Parathyroid adenoma (tissue), 2 donors: ENCODE measurements at regions not wholly inside any gene's neighbourhood (a gene's known extent, or its start where the extent isn't known, plus 50 kb on each side); places are given as distances from the start of the nearest gene placed in this dataset.

Experiments
- H2AFZ ChIP-seq: fragments of 300-600 bp; sonication (generic); one replicate; pipeline ENCODE4 v1.7.0; 2017; ENCODE audit warnings: antibody characterized with exemption, mild to moderate bottlenecking
- H3K27ac ChIP-seq: fragments of 300-600 bp; sonication (generic); one replicate; pipeline ENCODE4 v1.7.0; 2017
- H3K27me3 ChIP-seq: fragments of 300-600 bp; sonication (generic); one replicate; pipeline ENCODE4 v1.7.0; 2017; ENCODE audit warnings: low read length; ENCODE audit not compliant: control insufficient read depth, insufficient read depth
- H3K36me3 ChIP-seq: fragments of 300-600 bp; sonication (generic); one replicate; pipeline ENCODE4 v1.7.0; 2017; ENCODE audit warnings: low read length; ENCODE audit not compliant: control insufficient read depth, insufficient read depth
- H3K4me1 ChIP-seq: fragments of 300-600 bp; sonication (generic); one replicate; pipeline ENCODE4 v1.7.0; 2017; ENCODE audit warnings: control low read depth
- H3K4me2 ChIP-seq: fragments of 300-600 bp; sonication (generic); one replicate; pipeline ENCODE4 v1.7.0; 2017; ENCODE audit warnings: low read length
- H3K4me3 ChIP-seq: fragments of 300-600 bp; sonication (generic); one replicate; pipeline ENCODE4 v1.7.0; 2017; ENCODE audit warnings: low read depth, low read length
- H3K79me2 ChIP-seq: fragments of 300-600 bp; sonication (generic); one replicate; pipeline ENCODE4 v1.7.0; 2017; ENCODE audit warnings: control low read depth
- H3K9ac ChIP-seq: fragments of 300-600 bp; sonication (generic); one replicate; pipeline ENCODE4 v1.7.0; 2017; ENCODE audit warnings: mild to moderate bottlenecking
- H3K9me3 ChIP-seq: fragments of 300-600 bp; sonication (generic); one replicate; pipeline ENCODE4 v1.7.0; 2017; ENCODE audit warnings: low read length; ENCODE audit not compliant: control insufficient read depth
- CTCF ChIP-seq: fragments of 300-600 bp; sonication (generic); IDR thresholded peaks from one replicate; pipeline ENCODE4 v1.7.0; 2017; ENCODE audit warnings: antibody characterized with exemption, mild to moderate bottlenecking
- donor health status: primary hyperparathyroidism.

GRCh38 chr3:194805546-194805945, 119.9 kb downstream of the FAM43A start:
- no peak overlapping the region for H3K4me3 ChIP-seq
- H3K79me2 ChIP-seq = no peaks in the 10 kb centered on the region
- no peak overlapping the region for H3K9ac ChIP-seq
- H3K27me3 ChIP-seq = no peaks in the 10 kb centered on the region
- H3K9me3 ChIP-seq = no peaks in the 10 kb centered on the region
- no peaks in the 10 kb centered on the region for H3K36me3 ChIP-seq
- H3K4me2 ChIP-seq = no peak overlapping the region
- no peak for TF ChIP-seq CTCF
- no peak overlapping the region for H2AFZ ChIP-seq
- no peak overlapping the region for H3K27ac ChIP-seq
- H3K4me1 ChIP-seq = no peaks in the 10 kb centered on the region

GRCh38 chr3:194806991-194807630, 121.4 kb downstream of the FAM43A start:
- H2AFZ ChIP-seq = no peak overlapping the region
- no peak overlapping the region for H3K4me3 ChIP-seq
- H3K36me3 ChIP-seq = no peaks in the 10 kb centered on the region
- no peak for TF ChIP-seq CTCF
- H3K4me1 ChIP-seq = no peaks in the 10 kb centered on the region
- no peak overlapping the region for H3K4me2 ChIP-seq
- H3K9me3 ChIP-seq = no peaks in the 10 kb centered on the region
- H3K79me2 ChIP-seq = no peaks in the 10 kb centered on the region
- no peaks in the 10 kb centered on the region for H3K27me3 ChIP-seq
- no peak overlapping the region for H3K27ac ChIP-seq
- no peak overlapping the region for H3K9ac ChIP-seq

DNA sequence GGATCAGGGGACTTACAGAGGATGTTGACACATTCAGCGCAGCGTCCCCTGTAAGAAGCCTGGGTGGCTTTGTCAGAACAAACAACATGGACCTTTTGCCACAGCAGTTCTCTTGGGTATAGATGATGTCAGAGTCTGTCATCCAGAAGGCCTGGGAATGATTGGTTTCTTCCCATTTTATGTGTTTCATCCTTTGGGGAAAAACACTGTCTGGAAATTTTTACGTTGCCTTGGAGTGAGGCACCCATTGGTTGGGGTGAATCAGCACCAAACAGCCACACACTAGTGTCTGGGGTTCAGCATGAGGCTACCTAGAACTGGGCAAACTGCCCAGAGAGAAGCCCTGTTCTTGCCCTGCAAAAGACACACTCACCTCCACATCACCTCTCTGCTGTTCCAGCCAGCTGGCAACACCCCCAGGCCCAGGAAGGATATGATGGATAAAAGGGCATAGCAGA, 123.0 kb downstream of the FAM43A start:
- Histone ChIP-seq H3K79me2 (no peaks in the 10 kb centered on the region), H3K36me3 (no peaks in the 10 kb centered on the region)

GRCh38 chr3:194809382-194809781, 123.7 kb downstream of the FAM43A start:
- H3K79me2 ChIP-seq = no peaks in the 10 kb centered on the region
- no peak for TF ChIP-seq CTCF
- no peak overlapping the region for H3K9ac ChIP-seq

More for the DNA sequence above, 123.0 kb downstream of the FAM43A start:
- no peak for TF ChIP-seq CTCF
- Histone ChIP-seq H3K27me3 (no peaks in the 10 kb centered on the region), H3K27ac (no peak overlapping the region), H3K4me3 (no peak overlapping the region), H3K4me1 (no peaks in the 10 kb centered on the region), H3K9ac (no peak overlapping the region), H3K9me3 (no peaks in the 10 kb centered on the region), H2AFZ (no peak overlapping the region), H3K4me2 (no peak overlapping the region)

DNA sequence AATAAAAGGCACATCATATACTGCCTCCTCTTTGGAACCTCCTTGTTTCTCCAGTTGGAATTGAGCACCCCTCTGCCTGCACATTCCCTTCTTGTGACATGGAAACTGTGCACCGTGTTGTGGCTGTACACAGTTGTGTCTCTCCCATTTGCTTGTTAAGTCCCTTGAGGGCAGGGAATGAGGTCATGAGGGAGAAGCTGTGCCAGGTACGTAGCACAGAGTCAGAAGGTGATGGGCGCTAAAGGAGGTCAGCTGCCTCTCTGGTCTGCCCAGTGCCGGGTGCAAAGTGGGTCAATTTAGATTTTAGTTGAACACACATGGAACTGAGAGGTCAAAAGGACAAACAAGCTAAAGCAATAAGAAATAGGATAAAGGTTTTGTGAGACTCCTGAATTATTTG, 124.4 kb downstream of the FAM43A start:
- Histone ChIP-seq H3K36me3 (no peaks in the 10 kb centered on the region), H3K27ac (no peak overlapping the region), H3K79me2 (no peaks in the 10 kb centered on the region), H3K4me1 (no peaks in the 10 kb centered on the region), H3K4me2 (no peak overlapping the region), H3K9ac (no peak overlapping the region), H3K4me3 (no peak overlapping the region), H2AFZ (no peak overlapping the region), H3K27me3 (no peaks in the 10 kb centered on the region), H3K9me3 (no peaks in the 10 kb centered on the region)
- TF ChIP-seq CTCF = no peak

More at GRCh38 chr3:194809382-194809781, 123.7 kb downstream of the FAM43A start:
- Histone ChIP-seq H3K36me3 (no peaks in the 10 kb centered on the region), H3K27me3 (no peaks in the 10 kb centered on the region), H3K4me1 (no peaks in the 10 kb centered on the region), H2AFZ (no peak overlapping the region), H3K9me3 (no peaks in the 10 kb centered on the region), H3K27ac (no peak overlapping the region), H3K4me3 (no peak overlapping the region), H3K4me2 (no peak overlapping the region)
